ENCODE measurements at regions not wholly inside any gene's neighbourhood (a gene's known extent, or its start where the extent isn't known, plus 50 kb on each side); places are given as distances from the start of the nearest gene placed in this dataset.

- TF ChIP-seq POLR2A (IDR thresholded peaks at IDR 0.05) (no peak), CTCF (IDR thresholded peaks at IDR 0.05 in 4 of 5, conservative IDR thresholded peaks at IDR 0.05 in 1 of 5) (no peak)
These were observed 336.2 kb upstream of the CNR1 start for GRCh38 chr6:88502391-88502790.

Measured in gastrocnemius medialis (tissue), 4 donors.